CD4-positive, CD25-positive, alpha-beta regulatory T cell (primary cell): ENCODE measurements at regions not wholly inside any gene's neighbourhood (a gene's known extent, or its start where the extent isn't known, plus 50 kb on each side); places are given as distances from the start of the nearest gene placed in this dataset.
A peak's percentile ranks its signal among the peaks of the same experiment; 100 is the strongest.

ENCODE experiments used
- ATAC-seq, 2 donors: fragments of 150-1000 bp; cut with Tn5 transposase; one replicate each; pipeline ENCODE4 v1.10.0; 2021; ENCODE audit warnings: low read depth in 2 of 2, moderate number of reproducible peaks in 2 of 2, moderate library complexity in 1 of 2
- DNase-seq, 3 donors: peaks; one replicate each; pipeline versions ENCODE4 v3.0.0 to v3.0.0-alpha.2; 2012 to 2022; ENCODE audit warnings: mixed read lengths in 1 of 3
- H3K27ac ChIP-seq: one replicate; pipeline ENCODE4 v1.7.0; 2013; ENCODE audit warnings: mild to moderate bottlenecking, low read length; ENCODE audit not compliant: insufficient read depth, poor library complexity, severe bottlenecking
- H3K27me3 ChIP-seq: one replicate; pipeline ENCODE4 v1.7.0; 2013; ENCODE audit warnings: low read length; ENCODE audit not compliant: control insufficient read depth, insufficient read depth
- H3K36me3 ChIP-seq: one replicate; pipeline ENCODE4 v1.7.0; 2013; ENCODE audit warnings: mild to moderate bottlenecking, low read length, moderate library complexity; ENCODE audit not compliant: control insufficient read depth, insufficient read depth
- H3K4me1 ChIP-seq: 2 replicates; pipeline ENCODE4 v1.7.0; 2013; ENCODE audit warnings: mild to moderate bottlenecking, low read length; ENCODE audit not compliant: insufficient read depth, control insufficient read depth, poor library complexity, severe bottlenecking
- H3K4me3 ChIP-seq: one replicate; pipeline ENCODE4 v1.7.0; 2013; ENCODE audit warnings: low read depth, mild to moderate bottlenecking, low read length, moderate library complexity
- H3K9me3 ChIP-seq, 2 experiments: 1 replicate in 1 of 2; 2 replicates in 1 of 2; pipeline ENCODE4 v1.7.0; 2013; ENCODE audit warnings: low read length in 2 of 2, mild to moderate bottlenecking in 1 of 2, moderate library complexity in 1 of 2; ENCODE audit not compliant: control insufficient read depth in 2 of 2
- H3K27ac Mint-ChIP-seq, 3 donors: one replicate each; pipeline ENCODE4 v1.8.0; 2020 to 2022; ENCODE audit warnings: mild to moderate bottlenecking in 3 of 3, mixed read lengths in 3 of 3, moderate library complexity in 2 of 3
- H3K27me3 Mint-ChIP-seq: one replicate; pipeline ENCODE4 v1.8.0; 2022; ENCODE audit warnings: mild to moderate bottlenecking, mixed read lengths
- H3K36me3 Mint-ChIP-seq: one replicate; pipeline ENCODE4 v1.8.0; 2020; ENCODE audit warnings: mixed read lengths
- H3K4me1 Mint-ChIP-seq, 4 donors: one replicate each; pipeline ENCODE4 v1.8.0; 2020 to 2022; ENCODE audit warnings: mixed read lengths in 4 of 4, mild to moderate bottlenecking in 1 of 4
- H3K4me3 Mint-ChIP-seq, 4 donors: one replicate each; pipeline ENCODE4 v1.8.0; 2020 to 2022; ENCODE audit warnings: mild to moderate bottlenecking in 4 of 4, mixed read lengths in 4 of 4, moderate library complexity in 3 of 4
- H3K9me3 Mint-ChIP-seq, 7 donors: one replicate each; pipeline ENCODE4 v1.8.0; 2020 to 2022; ENCODE audit warnings: mixed read lengths in 7 of 7, mild to moderate bottlenecking in 3 of 7, moderate library complexity in 2 of 7

DNA sequence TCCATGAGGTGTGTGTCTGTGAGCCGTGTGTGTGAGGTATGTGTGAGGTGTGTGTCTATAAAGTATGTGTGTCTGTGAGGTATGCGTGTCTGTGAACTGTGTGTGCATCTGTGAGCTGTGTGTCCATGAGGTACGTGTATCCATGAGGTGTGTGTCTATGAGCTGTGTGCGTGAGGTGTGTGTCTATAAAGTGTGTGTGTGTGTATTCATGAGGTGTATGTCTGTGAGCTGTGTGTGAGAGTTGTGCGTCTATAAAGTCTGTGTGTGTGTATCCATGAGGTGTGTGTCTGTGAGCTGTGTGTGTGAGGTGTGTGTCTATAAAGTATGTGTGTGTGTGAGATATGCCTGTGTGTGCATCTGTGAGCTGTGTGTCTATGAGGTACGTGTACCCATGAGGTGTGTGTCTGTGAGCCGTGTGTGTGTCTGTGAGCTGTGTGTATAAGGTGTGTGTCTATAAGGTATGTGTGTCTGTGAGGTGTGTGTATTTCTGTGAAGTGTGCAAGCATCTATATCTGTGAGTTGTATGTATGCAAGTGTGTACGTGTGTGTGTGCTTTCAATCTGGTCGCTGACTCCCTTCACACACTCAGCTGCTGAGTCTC lies 91.9 kb upstream of the FOXP4 start:
- H3K27ac ChIP-seq = no peak overlapping the region
- no peaks in the 10 kb centered on the region for H3K9me3 ChIP-seq
- no peak for ATAC-seq
- Mint-ChIP-seq H3K9me3 (no peaks in the 10 kb centered on the region), H3K4me3 (no peak overlapping the region), H3K27ac (no peak overlapping the region), H3K36me3 (no peaks in the 10 kb centered on the region), H3K27me3 (no peaks in the 10 kb centered on the region), H3K4me1 (no peaks in the 10 kb centered on the region)
- no peaks in the 10 kb centered on the region for H3K4me1 ChIP-seq
- no peaks in the 10 kb centered on the region for H3K36me3 ChIP-seq
- H3K4me3 ChIP-seq = no peak overlapping the region
- no peak for DNase-seq
- peaks cover 4% of the 10 kb centered on the region for H3K27me3 ChIP-seq

DNA sequence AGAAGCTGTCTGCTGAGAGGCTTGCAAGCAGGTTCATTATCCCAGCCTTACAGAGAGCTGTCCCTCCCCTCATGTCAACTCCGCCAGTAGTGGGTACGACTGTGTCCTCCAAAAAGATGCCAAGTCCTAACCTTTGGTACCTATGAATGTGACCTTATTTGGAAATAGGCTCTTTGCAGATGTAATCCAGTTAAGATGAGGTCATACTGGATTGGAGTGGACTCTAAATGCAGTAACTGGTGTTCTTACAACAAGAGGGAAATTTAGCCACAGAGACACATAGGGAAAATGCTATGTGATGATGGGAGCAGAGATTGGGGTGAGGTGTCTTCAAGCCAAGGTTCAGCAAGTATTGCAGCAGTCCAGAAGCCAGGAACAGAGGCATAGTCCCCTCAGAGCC lies 90.8 kb upstream of the FOXP4 start:
- H3K27ac Mint-ChIP-seq = no peak overlapping the region
- Histone ChIP-seq H3K9me3 (no peaks in the 10 kb centered on the region), H3K27me3 (peaks cover 4% of the 10 kb centered on the region), H3K4me1 (no peaks in the 10 kb centered on the region), H3K36me3 (no peaks in the 10 kb centered on the region), H3K27ac (no peak overlapping the region), H3K4me3 (no peak overlapping the region)
- H3K4me3 Mint-ChIP-seq = no peak overlapping the region
- no peak for DNase-seq
- no peaks in the 10 kb centered on the region for H3K9me3 Mint-ChIP-seq
- ATAC-seq = no peak
- no peaks in the 10 kb centered on the region for H3K4me1 Mint-ChIP-seq
- H3K27me3 Mint-ChIP-seq = peaks cover 10% of the 10 kb centered on the region
- no peaks in the 10 kb centered on the region for H3K36me3 Mint-ChIP-seq

DNA sequence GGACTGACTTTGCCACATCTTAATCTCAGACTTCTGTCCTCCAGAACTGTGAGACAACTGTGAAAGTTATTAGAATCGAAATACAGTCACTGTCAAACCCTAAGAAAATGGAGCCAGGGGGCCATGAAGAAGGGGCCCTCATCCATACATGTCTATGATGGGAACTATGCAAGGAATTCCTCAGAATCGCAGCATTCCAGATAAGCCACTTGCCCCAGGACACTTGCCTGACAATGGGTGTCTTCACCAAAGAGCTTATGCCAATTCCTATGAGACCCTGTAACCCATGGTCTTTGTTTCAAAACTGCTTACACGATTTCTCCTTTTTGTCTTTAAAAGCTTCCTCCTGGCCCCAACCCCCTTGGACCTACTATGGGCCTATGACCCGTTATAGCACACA lies 90.4 kb upstream of the FOXP4 start:
- DNase-seq = no peak
- H3K4me3 ChIP-seq = no peak overlapping the region
- H3K27ac ChIP-seq = no peak overlapping the region
- Mint-ChIP-seq H3K27me3 (peaks cover 11% of the 10 kb centered on the region), H3K4me3 (no peak overlapping the region), H3K9me3 (no peaks in the 10 kb centered on the region), H3K4me1 (no peaks in the 10 kb centered on the region), H3K36me3 (no peaks in the 10 kb centered on the region), H3K27ac (no peak overlapping the region)
- no peak for ATAC-seq
- H3K4me1 ChIP-seq = no peaks in the 10 kb centered on the region
- peaks cover 4% of the 10 kb centered on the region for H3K27me3 ChIP-seq
- no peaks in the 10 kb centered on the region for H3K36me3 ChIP-seq
- no peaks in the 10 kb centered on the region for H3K9me3 ChIP-seq

DNA sequence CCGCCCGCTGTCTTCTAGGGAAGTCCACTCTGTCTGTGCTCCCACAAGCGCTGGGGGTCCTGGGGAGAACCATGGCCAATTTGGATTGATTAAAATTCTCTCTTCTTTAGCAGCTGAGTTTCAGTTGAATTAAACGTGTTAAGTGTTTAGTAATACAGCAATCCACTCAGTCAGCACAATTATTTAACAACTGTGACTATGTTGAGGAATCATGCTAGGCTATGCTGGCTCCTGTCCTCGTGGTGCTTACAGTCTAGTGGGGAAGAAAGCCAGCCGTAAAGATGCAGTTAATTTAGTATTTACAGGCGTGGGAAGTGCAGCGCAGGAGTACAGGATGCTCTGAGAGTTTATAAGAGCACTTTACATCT lies 88.9 kb upstream of the FOXP4 start:
- H3K9me3 ChIP-seq = no peaks in the 10 kb centered on the region
- H3K27me3 ChIP-seq = peaks cover 4% of the 10 kb centered on the region
- Mint-ChIP-seq H3K27me3 (peaks cover 16% of the 10 kb centered on the region), H3K9me3 (peaks cover 0 to 1% (median 0%) of the 10 kb centered on the region in 7 donors), H3K4me1 (no peaks in the 10 kb centered on the region), H3K36me3 (no peaks in the 10 kb centered on the region), H3K27ac (no peak overlapping the region), H3K4me3 (no peak overlapping the region)
- ATAC-seq = no peak
- H3K36me3 ChIP-seq = no peaks in the 10 kb centered on the region
- no peak overlapping the region for H3K27ac ChIP-seq
- no peaks in the 10 kb centered on the region for H3K4me1 ChIP-seq
- no peak for DNase-seq
- no peak overlapping the region for H3K4me3 ChIP-seq

DNA sequence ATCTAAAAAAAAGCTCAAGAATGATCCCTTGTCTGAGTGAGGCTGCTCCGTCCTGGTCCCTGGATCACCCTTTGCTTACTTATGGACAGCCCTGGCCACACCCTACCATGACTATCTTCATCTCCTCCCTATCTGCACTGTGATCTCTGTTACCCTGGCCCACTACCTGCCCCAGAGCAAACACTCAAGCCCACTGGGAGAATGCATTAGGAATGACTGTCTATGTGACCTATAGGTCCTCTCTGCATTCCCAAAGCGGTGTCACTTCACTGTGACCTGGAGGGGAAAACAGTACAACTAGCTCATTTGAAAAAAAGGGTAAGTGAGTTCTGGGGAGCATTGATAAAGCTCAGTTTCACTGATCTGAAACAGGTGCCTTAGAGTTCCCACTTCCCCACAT lies 86.4 kb upstream of the FOXP4 start:
- peaks cover 4% of the 10 kb centered on the region for H3K27me3 ChIP-seq
- H3K9me3 ChIP-seq = no peaks in the 10 kb centered on the region
- Mint-ChIP-seq H3K36me3 (no peaks in the 10 kb centered on the region), H3K27me3 (peaks cover 16% of the 10 kb centered on the region), H3K9me3 (peaks cover 0 to 2% (median 0%) of the 10 kb centered on the region in 7 donors), H3K4me3 (no peak overlapping the region), H3K27ac (peak overlapping the region in 1 of 3 donors; percentile 43), H3K4me1 (no peaks in the 10 kb centered on the region)
- no peak overlapping the region for H3K4me3 ChIP-seq
- DNase-seq (no peak), ATAC-seq (no peak)
- H3K4me1 ChIP-seq = no peaks in the 10 kb centered on the region
- no peaks in the 10 kb centered on the region for H3K36me3 ChIP-seq
- no peak overlapping the region for H3K27ac ChIP-seq

DNA sequence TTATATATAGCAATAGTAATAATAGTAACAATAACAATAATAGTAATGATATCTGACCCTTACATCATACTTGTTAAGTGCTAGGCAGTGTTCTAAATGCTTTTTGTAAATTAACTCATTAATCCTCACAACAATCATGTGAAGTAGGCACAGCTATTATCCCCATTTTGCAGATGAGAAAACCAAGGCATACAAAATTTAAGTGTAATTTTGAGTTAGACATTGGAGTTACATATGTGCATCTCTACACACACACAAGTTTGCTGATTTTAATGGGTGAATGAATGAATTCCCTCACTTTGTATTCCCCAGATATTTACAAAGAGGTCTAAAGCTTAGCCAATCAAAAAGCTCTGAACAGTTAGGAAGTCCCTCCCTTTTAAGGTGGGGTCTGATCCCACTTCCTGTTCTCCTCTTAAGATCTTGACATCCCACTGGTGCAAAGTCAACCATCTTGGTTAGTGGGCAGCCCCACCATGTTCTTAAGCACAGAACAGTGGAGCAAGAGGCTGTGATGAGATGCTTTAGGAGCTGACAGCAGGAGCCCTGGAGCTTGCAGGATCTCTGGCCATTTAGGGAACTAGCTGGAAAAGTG lies 85.3 kb upstream of the FOXP4 start:
- no peak overlapping the region for H3K27ac Mint-ChIP-seq
- no peaks in the 10 kb centered on the region for H3K36me3 ChIP-seq
- H3K27me3 Mint-ChIP-seq = peaks cover 23% of the 10 kb centered on the region
- DNase-seq (no peak), ATAC-seq (no peak)
- no peak overlapping the region for H3K4me3 Mint-ChIP-seq
- H3K27ac ChIP-seq = no peak overlapping the region
- H3K36me3 Mint-ChIP-seq = no peaks in the 10 kb centered on the region
- H3K4me1 Mint-ChIP-seq = no peaks in the 10 kb centered on the region
- no peak overlapping the region for H3K4me3 ChIP-seq
- no peaks in the 10 kb centered on the region for H3K9me3 ChIP-seq
- H3K4me1 ChIP-seq = no peaks in the 10 kb centered on the region
- peaks cover 0 to 2% (median 0%) of the 10 kb centered on the region in 7 donors for H3K9me3 Mint-ChIP-seq
- H3K27me3 ChIP-seq = peaks cover 7% of the 10 kb centered on the region

DNA sequence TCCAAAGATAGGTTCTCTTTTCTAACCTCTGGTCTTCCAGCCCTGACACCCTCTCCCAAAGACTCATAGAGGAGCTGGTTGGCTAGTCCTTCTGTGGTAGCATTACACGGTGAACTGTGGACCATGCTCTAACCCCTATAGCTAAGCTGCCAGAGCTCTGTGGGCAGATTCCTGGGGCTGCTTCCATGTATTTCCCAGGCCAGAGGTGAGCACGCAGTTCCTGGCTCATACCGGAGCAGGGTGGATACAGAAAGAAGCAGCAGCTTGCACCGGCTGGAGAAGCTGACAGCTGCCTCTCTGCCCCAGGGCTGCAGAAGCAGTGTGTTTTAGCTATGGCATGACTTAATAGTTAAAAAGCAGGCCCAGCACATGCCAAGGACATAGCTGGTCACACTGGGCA lies 84.1 kb upstream of the FOXP4 start:
- Mint-ChIP-seq H3K4me1 (no peaks in the 10 kb centered on the region), H3K27me3 (peaks cover 35% of the 10 kb centered on the region), H3K4me3 (no peak overlapping the region), H3K36me3 (no peaks in the 10 kb centered on the region), H3K27ac (no peak overlapping the region), H3K9me3 (peaks cover 0 to 2% (median 0%) of the 10 kb centered on the region in 7 donors)
- no peak overlapping the region for H3K27ac ChIP-seq
- H3K36me3 ChIP-seq = no peaks in the 10 kb centered on the region
- DNase-seq (no peak), ATAC-seq (no peak)
- no peaks in the 10 kb centered on the region for H3K9me3 ChIP-seq
- no peaks in the 10 kb centered on the region for H3K4me1 ChIP-seq
- H3K4me3 ChIP-seq = no peak overlapping the region
- peaks cover 8% of the 10 kb centered on the region for H3K27me3 ChIP-seq
